Right ventricle myocardium inferior (tissue), 1 donor: ENCODE measurements at regions not wholly inside any gene's neighbourhood (a gene's known extent, or its start where the extent isn't known, plus 50 kb on each side); places are given as distances from the start of the nearest gene placed in this dataset.
A peak's percentile ranks its signal among the peaks of the same experiment; 100 is the strongest.
"Not testable (repeated sequence)": the region's sequence is repeated elsewhere in the genome, so short reads cannot be mapped to it uniquely, and the experiment has no call there.

Experiments used
- ATAC-seq: fragments of 200-7000 bp; cut with Tn5 transposase; one replicate; pipeline ENCODE4 v1.9.1; 2020; ENCODE audit warnings: mild to moderate bottlenecking, moderate library complexity
- DNase-seq: peaks from one replicate; pipeline ENCODE4 v3.0.0; 2021; ENCODE audit errors: missing footprints
- intact Hi-C: fragments of 100-400 bp; cut with DNase I; formaldehyde crosslinking; loops from one replicate; pipeline ENCODE4 v1.11.0; 2022
- donor health status: DM: no; HTN: yes; CAD: no; lungs with severe emphysema.

- ATAC-seq (peak; percentile 65), DNase-seq (no peak)
- intact Hi-C loops: no loop called here
These were observed 66.4 kb downstream of the UTRN start for GRCh38 chr6:144351379-144352127.

GRCh38 chr6:144352331-144352730 is 67.2 kb downstream of the UTRN start:
- intact Hi-C loops: no loop called here
- no peak for DNase-seq
- ATAC-seq: no peak

GRCh38 chr6:144353871-144354314 is 68.8 kb downstream of the UTRN start:
- intact Hi-C loops: no loop called here
- no peak for DNase-seq
- ATAC-seq: no peak

GRCh38 chr6:144359783-144360182 is 74.6 kb downstream of the UTRN start:
- intact Hi-C loops: no loop called here
- ATAC-seq (no peak), DNase-seq (no peak)

GRCh38 chr6:144360401-144360800 is 75.3 kb downstream of the UTRN start:
- DNase-seq: no peak
- intact Hi-C loops: no loop called here
- no peak for ATAC-seq

- no peak for DNase-seq
- intact Hi-C loops: no loop called here
- ATAC-seq: no peak
These were observed 75.9 kb downstream of the UTRN start for GRCh38 chr6:144361016-144361415.

- DNase-seq (no peak), ATAC-seq (peak; percentile 48)
- intact Hi-C loops: no loop called here
These were observed 77.2 kb downstream of the UTRN start for GRCh38 chr6:144362042-144363018.

- ATAC-seq (no peak), DNase-seq (no peak)
- intact Hi-C loops: no loop called here
These were observed 79.1 kb downstream of the UTRN start for GRCh38 chr6:144364208-144364720.

GRCh38 chr6:144364782-144365181 is 79.6 kb downstream of the UTRN start:
- no peak for DNase-seq
- ATAC-seq: no peak
- intact Hi-C loops: no loop called here

- DNase-seq (no peak), ATAC-seq (no peak)
- intact Hi-C loops: no loop called here
These were observed 80.1 kb downstream of the UTRN start for GRCh38 chr6:144365271-144365670.

- ATAC-seq, intact Hi-C loops, DNase-seq: not testable (repeated sequence)
These were observed 84.6 kb downstream of the UTRN start for GRCh38 chr6:144369696-144370095.

GRCh38 chr6:144372116-144372515 is 87.0 kb downstream of the UTRN start:
- intact Hi-C loops: no loop called here
- ATAC-seq: no peak
- DNase-seq: no peak

GRCh38 chr6:144372611-144373594 is 87.8 kb downstream of the UTRN start:
- intact Hi-C loops: no loop called here
- ATAC-seq (no peak), DNase-seq (no peak)

GRCh38 chr6:144374525-144374924 is 89.4 kb downstream of the UTRN start:
- DNase-seq, ATAC-seq, intact Hi-C loops: not testable (repeated sequence)

GRCh38 chr6:144377586-144378210 is 92.6 kb downstream of the UTRN start:
- no peak for ATAC-seq
- no peak for DNase-seq
- intact Hi-C loops: loop anchor here (5.0 kb wide), 1 partner anchor 800 kb away; no protein-coding TSS in a partner anchor

- ATAC-seq (no peak), DNase-seq (no peak)
- intact Hi-C loops: loop anchor here (5.0 kb wide), 1 partner anchor 801 kb away; no protein-coding TSS in a partner anchor
These were observed 93.3 kb downstream of the UTRN start for GRCh38 chr6:144378437-144378836.

- intact Hi-C loops: loop anchor here (5.0 kb wide), 1 partner anchor 802 kb away; no protein-coding TSS in a partner anchor
- ATAC-seq (no peak), DNase-seq (no peak)
These were observed 94.2 kb downstream of the UTRN start for GRCh38 chr6:144379356-144379755.

- DNase-seq, ATAC-seq, intact Hi-C loops: not testable (repeated sequence)
These were observed 96.4 kb downstream of the UTRN start for GRCh38 chr6:144381499-144381898.
